Panc1 (cell line): ENCODE measurements at regions not wholly inside any gene's neighbourhood (a gene's known extent, or its start where the extent isn't known, plus 50 kb on each side); places are given as distances from the start of the nearest gene placed in this dataset.

Source experiments
- ATAC-seq: fragments of 200-7000 bp; cut with Tn5 transposase; 2 replicates; pipeline ENCODE4 v1.9.1; 2020; ENCODE audit warnings: mild to moderate bottlenecking, moderate library complexity
- BruUV-seq: library from RNA; stranded (reverse); fragments of 400-500 nt; replicated peaks from 2 replicates; lab custom pipeline; 2021; lab: Mats Ljungman, UMichigan
- CTCF ChIA-PET: fragments of 300-600 bp; sonication (Branson Sonifier 250); formaldehyde crosslinking; loops from one replicate; lab custom pipeline; 2022; ENCODE audit warnings: antibody characterized with exemption; lab: Charles Lee
- POLR2A ChIA-PET: fragments of 300-600 bp; sonication (Branson Sonifier 250); formaldehyde crosslinking; loops from one replicate; lab custom pipeline; 2022; ENCODE audit warnings: antibody characterized with exemption; lab: Charles Lee
- DNase-seq: peaks from one replicate; pipeline ENCODE4 v3.0.0-alpha.2; 2010; ENCODE audit warnings: low read depth, low spot score
- H3K27ac ChIP-seq: 2 replicates; pipeline ENCODE4 v1.5.1; 2011; ENCODE audit warnings: mild to moderate bottlenecking, low read length, inconsistent platforms
- H3K27me3 ChIP-seq: fragments of 200-500 bp; sonication (Bioruptor generic); 2 replicates; pipeline ENCODE4 v1.6.0; 2014; ENCODE audit warnings: low read length, inconsistent platforms; ENCODE audit not compliant: control insufficient read depth, insufficient read depth
- H3K36me3 ChIP-seq: fragments of 200-500 bp; sonication (Bioruptor generic); 2 replicates; pipeline ENCODE4 v1.5.1; 2014; ENCODE audit warnings: inconsistent platforms, mild to moderate bottlenecking, low read length, moderate library complexity; ENCODE audit not compliant: control insufficient read depth, insufficient read depth
- H3K4me1 ChIP-seq: 2 replicates; pipeline ENCODE4 v1.5.1; 2011; ENCODE audit warnings: inconsistent platforms, mild to moderate bottlenecking, low read length, moderate library complexity; ENCODE audit not compliant: control insufficient read depth, insufficient read depth
- H3K4me3 ChIP-seq, 2 experiments: 2 replicates each; pipeline ENCODE4 v1.5.1; 2011 to 2012; ENCODE audit warnings: low read depth in 2 of 2, low read length in 2 of 2, mild to moderate bottlenecking in 2 of 2, inconsistent platforms in 1 of 2, moderate library complexity in 1 of 2
- H3K9me3 ChIP-seq: fragments of 200-500 bp; sonication (Bioruptor generic); 2 replicates; pipeline ENCODE4 v1.5.1; 2014; ENCODE audit warnings: low read depth, mild to moderate bottlenecking, inconsistent platforms, low read length, moderate library complexity; ENCODE audit not compliant: control insufficient read depth, insufficient read depth
- POLR2AphosphoS5 ChIP-seq: IDR thresholded peaks from 2 replicates; pipeline ENCODE4 v1.6.1; 2012; ENCODE audit warnings: mild to moderate bottlenecking, low read depth, low read length, moderate library complexity
- SIN3A ChIP-seq: IDR thresholded peaks from 2 replicates; pipeline ENCODE4 v1.6.1; 2012; ENCODE audit warnings: low read depth, mild to moderate bottlenecking, low read length, moderate library complexity, borderline replicate concordance; ENCODE audit not compliant: insufficient read depth
- TCF7L2 ChIP-seq: IDR thresholded peaks from 2 replicates; pipeline ENCODE4 v1.6.1; 2011; ENCODE audit warnings: mild to moderate bottlenecking, low read depth, low read length, inconsistent platforms
- in situ Hi-C: cut with HindIII; loops from 2 replicates; pipeline ENCODE4 v1.10.0; 2016; ENCODE audit warnings: low sequenced_read_pairs, low pct_unique_long_range_greater_than_20kb
- intact Hi-C: fragments of 100-400 bp; cut with micrococcal nuclease; formaldehyde crosslinking; loops from one replicate; pipeline ENCODE4 v1.10.0; 2022; ENCODE audit not compliant: unreplicated experiment
- TF ChIP-seq, protein P1 (sequence below): fragments of 450-650 bp; IDR thresholded peaks from 2 replicates; pipeline ENCODE4 v1.5.1; 2017; ENCODE audit warnings: mild to moderate bottlenecking
- TF ChIP-seq, protein P2 (sequence below), 2 experiments: IDR thresholded peaks; 2 replicates each; pipeline ENCODE4 v1.6.1; 2011 to 2012; ENCODE audit warnings: low read depth in 2 of 2, control low read depth in 1 of 2, low read length in 1 of 2, mild to moderate bottlenecking in 1 of 2, moderate library complexity in 1 of 2; ENCODE audit not compliant: insufficient read depth in 1 of 2

DNA sequence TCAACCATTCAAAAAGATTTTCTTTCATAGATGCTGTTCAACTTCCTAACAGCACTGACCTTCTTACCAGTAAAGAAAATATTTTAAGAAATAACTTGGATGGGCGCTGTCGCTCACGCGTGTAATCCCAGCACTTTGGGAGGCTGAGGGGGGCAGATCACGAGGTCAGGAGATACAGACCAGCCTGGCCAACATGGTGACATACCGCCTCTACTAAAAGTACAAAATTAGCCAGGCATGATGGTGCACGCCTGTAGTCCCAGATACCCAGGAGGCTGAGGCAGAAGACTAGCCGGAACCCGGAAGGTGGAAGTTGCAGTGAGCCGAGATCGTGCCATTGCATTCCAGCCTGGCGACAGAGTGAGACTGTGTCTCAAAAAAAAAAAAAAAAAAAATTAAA, 865.7 kb upstream of the SLC10A2 start:
- no peaks in the 10 kb centered on the region for H3K4me1 ChIP-seq
- BruUV-seq = no TSS peak
- no peaks in the 10 kb centered on the region for H3K9me3 ChIP-seq
- DNase-seq = no peak
- in situ Hi-C loops (no loop called here), intact Hi-C loops (no loop called here)
- H3K27me3 ChIP-seq = no peaks in the 10 kb centered on the region
- ChIA-PET CTCF (no interaction called here), POLR2A (no interaction called here)
- TF ChIP-seq, protein P1, sequence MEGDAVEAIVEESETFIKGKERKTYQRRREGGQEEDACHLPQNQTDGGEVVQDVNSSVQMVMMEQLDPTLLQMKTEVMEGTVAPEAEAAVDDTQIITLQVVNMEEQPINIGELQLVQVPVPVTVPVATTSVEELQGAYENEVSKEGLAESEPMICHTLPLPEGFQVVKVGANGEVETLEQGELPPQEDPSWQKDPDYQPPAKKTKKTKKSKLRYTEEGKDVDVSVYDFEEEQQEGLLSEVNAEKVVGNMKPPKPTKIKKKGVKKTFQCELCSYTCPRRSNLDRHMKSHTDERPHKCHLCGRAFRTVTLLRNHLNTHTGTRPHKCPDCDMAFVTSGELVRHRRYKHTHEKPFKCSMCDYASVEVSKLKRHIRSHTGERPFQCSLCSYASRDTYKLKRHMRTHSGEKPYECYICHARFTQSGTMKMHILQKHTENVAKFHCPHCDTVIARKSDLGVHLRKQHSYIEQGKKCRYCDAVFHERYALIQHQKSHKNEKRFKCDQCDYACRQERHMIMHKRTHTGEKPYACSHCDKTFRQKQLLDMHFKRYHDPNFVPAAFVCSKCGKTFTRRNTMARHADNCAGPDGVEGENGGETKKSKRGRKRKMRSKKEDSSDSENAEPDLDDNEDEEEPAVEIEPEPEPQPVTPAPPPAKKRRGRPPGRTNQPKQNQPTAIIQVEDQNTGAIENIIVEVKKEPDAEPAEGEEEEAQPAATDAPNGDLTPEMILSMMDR = no peak
- TF ChIP-seq POLR2AphosphoS5 (no peak), TCF7L2 (no peak), SIN3A (no peak)
- TF ChIP-seq, protein P2, sequence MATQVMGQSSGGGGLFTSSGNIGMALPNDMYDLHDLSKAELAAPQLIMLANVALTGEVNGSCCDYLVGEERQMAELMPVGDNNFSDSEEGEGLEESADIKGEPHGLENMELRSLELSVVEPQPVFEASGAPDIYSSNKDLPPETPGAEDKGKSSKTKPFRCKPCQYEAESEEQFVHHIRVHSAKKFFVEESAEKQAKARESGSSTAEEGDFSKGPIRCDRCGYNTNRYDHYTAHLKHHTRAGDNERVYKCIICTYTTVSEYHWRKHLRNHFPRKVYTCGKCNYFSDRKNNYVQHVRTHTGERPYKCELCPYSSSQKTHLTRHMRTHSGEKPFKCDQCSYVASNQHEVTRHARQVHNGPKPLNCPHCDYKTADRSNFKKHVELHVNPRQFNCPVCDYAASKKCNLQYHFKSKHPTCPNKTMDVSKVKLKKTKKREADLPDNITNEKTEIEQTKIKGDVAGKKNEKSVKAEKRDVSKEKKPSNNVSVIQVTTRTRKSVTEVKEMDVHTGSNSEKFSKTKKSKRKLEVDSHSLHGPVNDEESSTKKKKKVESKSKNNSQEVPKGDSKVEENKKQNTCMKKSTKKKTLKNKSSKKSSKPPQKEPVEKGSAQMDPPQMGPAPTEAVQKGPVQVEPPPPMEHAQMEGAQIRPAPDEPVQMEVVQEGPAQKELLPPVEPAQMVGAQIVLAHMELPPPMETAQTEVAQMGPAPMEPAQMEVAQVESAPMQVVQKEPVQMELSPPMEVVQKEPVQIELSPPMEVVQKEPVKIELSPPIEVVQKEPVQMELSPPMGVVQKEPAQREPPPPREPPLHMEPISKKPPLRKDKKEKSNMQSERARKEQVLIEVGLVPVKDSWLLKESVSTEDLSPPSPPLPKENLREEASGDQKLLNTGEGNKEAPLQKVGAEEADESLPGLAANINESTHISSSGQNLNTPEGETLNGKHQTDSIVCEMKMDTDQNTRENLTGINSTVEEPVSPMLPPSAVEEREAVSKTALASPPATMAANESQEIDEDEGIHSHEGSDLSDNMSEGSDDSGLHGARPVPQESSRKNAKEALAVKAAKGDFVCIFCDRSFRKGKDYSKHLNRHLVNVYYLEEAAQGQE (IDR thresholded peaks at IDR 0.05; ENCODE audit: insufficient read depth in 1 of 2, low read depth in 2 of 2, low read length in 1 of 2) = no peak
- ATAC-seq = no peak
- H3K36me3 ChIP-seq = no peaks in the 10 kb centered on the region
- H3K27ac ChIP-seq = no peak overlapping the region
- H3K4me3 ChIP-seq = no peak overlapping the region

DNA sequence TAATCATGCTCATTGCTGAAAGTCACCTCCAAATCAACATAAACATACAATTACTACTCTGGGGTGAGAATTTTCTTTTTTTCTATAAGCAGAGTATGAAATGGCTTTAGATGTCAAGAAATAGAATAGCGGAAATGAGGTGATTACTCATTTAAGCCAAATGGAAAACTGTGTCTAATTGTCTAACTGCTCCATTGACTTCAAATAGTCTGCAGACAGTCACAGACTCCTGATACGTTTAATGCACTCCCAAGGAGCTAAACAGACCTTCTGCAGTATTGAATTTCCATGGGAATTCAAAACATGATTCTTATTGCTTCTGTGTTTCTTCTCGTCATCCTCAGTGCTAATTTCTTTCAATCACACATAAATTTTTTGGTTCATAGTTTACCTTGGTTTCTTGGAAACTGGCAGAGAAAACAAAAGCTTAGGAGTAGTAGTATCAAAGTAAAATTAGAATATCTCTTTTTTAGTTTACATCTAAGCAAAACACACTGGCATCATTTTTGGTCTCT, 865.2 kb upstream of the SLC10A2 start:
- ChIA-PET CTCF (no interaction called here), POLR2A (no interaction called here)
- in situ Hi-C loops = no loop called here

More for the DNA sequence above, 865.2 kb upstream of the SLC10A2 start:
- ATAC-seq = no peak
- no peaks in the 10 kb centered on the region for H3K9me3 ChIP-seq
- no peaks in the 10 kb centered on the region for H3K4me1 ChIP-seq
- H3K4me3 ChIP-seq = no peak overlapping the region
- DNase-seq = no peak
- H3K36me3 ChIP-seq = no peaks in the 10 kb centered on the region
- BruUV-seq = no TSS peak
- no peak overlapping the region for H3K27ac ChIP-seq
- no peaks in the 10 kb centered on the region for H3K27me3 ChIP-seq
- intact Hi-C loops = no loop called here
- TF ChIP-seq, protein P1 = no peak
- TF ChIP-seq SIN3A = no peak
- TF ChIP-seq POLR2AphosphoS5 = no peak
